Brain microvascular endothelial cell (primary cell): ENCODE measurements at regions not wholly inside any gene's neighbourhood (a gene's known extent, or its start where the extent isn't known, plus 50 kb on each side); places are given as distances from the start of the nearest gene placed in this dataset.

Experiments used
- DNase-seq: peaks from one replicate; pipeline ENCODE4 v3.0.0-alpha.2; 2020
- H3K27ac ChIP-seq: fragments of 250-450 bp; sonication (Bioruptor Pico); 2 replicates; pipeline ENCODE4 v1.5.1; 2020; ENCODE audit warnings: mild to moderate bottlenecking, moderate library complexity
- H3K27me3 ChIP-seq: fragments of 250-450 bp; sonication (Bioruptor Pico); replicated peaks from 2 replicates; pipeline ENCODE4 v1.5.1; 2020; ENCODE audit warnings: mild to moderate bottlenecking
- H3K36me3 ChIP-seq: fragments of 250-450 bp; sonication (Bioruptor Pico); replicated peaks from 2 replicates; pipeline ENCODE4 v1.5.1; 2020; ENCODE audit warnings: mild to moderate bottlenecking
- H3K4me3 ChIP-seq: 2 replicates; pipeline ENCODE4 v1.5.1; 2011; ENCODE audit warnings: low read depth, mild to moderate bottlenecking, control low read depth, low read length, moderate library complexity
- CTCF ChIP-seq: IDR thresholded peaks from 2 replicates; pipeline ENCODE4 v1.5.1; 2011; ENCODE audit warnings: low read depth, mild to moderate bottlenecking, moderate library complexity, low read length, control low read depth, inconsistent platforms; ENCODE audit errors: missing control alignments
- in situ Hi-C: cut with HindIII; loops from 2 replicates; pipeline ENCODE4 v1.10.0; 2017; ENCODE audit warnings: low sequenced_read_pairs, low pct_ligation_motif_present

DNA sequence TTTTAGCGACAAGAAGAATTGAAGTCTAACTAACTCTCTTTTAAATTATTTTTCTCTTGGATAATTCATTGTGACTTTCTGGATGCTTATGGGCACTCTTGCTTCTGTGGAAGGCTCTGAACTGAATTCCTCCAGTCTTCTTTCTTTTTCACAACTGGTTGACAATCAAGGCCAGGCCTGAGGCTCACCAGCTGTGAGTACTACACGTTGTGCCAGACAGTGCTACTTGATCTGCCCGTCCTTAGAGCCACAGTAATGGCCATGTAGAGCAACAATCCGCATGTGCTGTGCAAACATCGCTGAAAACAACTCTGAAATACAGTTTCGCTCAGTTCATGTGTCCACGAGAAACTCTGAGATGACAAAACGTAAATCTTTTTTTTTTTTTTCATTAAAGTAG lies 1336.3 kb upstream of the AGA start:
- no peak for TF ChIP-seq CTCF
- in situ Hi-C loops, result no loop called here
- Histone ChIP-seq H3K4me3 (no peak overlapping the region), H3K36me3 (no peaks in the 10 kb centered on the region), H3K27me3 (no peaks in the 10 kb centered on the region), H3K27ac (no peak overlapping the region)
- DNase-seq, result no peak

DNA sequence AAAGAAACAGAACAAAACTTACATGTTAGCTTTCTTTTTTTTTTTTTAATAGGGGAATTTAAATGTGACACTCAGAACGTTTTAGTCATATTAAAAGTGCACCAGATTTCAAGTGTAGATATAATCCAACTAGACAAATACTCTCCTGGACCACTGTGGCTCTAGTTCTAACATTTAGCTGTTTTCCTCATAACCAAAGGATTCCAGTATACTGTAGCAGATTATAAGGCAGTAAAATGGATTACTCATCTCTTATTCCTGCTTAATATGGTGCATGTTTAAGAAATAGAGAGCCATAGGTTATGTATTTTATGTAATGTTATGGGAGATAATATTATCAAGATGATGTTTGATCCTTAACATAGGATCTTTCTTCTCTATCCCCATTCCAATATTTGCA lies 1339.5 kb upstream of the AGA start:
- no peak for TF ChIP-seq CTCF
- no peak overlapping the region for H3K27ac ChIP-seq
- H3K4me3 ChIP-seq, result no peak overlapping the region
- DNase-seq, result no peak
- no peaks in the 10 kb centered on the region for H3K27me3 ChIP-seq
- H3K36me3 ChIP-seq, result no peaks in the 10 kb centered on the region
- in situ Hi-C loops, result no loop called here

GRCh38 chr4:178784491-178784890 lies 1342.3 kb upstream of the AGA start:
- TF ChIP-seq CTCF, result no peak
- Histone ChIP-seq H3K27me3 (no peaks in the 10 kb centered on the region), H3K27ac (no peak overlapping the region), H3K36me3 (no peaks in the 10 kb centered on the region), H3K4me3 (no peak overlapping the region)
- no peak for DNase-seq
- in situ Hi-C loops, result no loop called here

- Histone ChIP-seq H3K27ac (no peak overlapping the region), H3K27me3 (no peaks in the 10 kb centered on the region), H3K4me3 (no peak overlapping the region), H3K36me3 (no peaks in the 10 kb centered on the region)
- no peak for DNase-seq
- TF ChIP-seq CTCF, result no peak
- in situ Hi-C loops, result no loop called here
These were observed 1347.0 kb upstream of the AGA start for GRCh38 chr4:178789279-178789678.

- DNase-seq, result no peak
- in situ Hi-C loops, result no loop called here
- Histone ChIP-seq H3K4me3 (no peak overlapping the region), H3K36me3 (no peaks in the 10 kb centered on the region), H3K27ac (no peak overlapping the region), H3K27me3 (no peaks in the 10 kb centered on the region)
- no peak for TF ChIP-seq CTCF
These were observed 1357.0 kb upstream of the AGA start for GRCh38 chr4:178799204-178799603.

DNA sequence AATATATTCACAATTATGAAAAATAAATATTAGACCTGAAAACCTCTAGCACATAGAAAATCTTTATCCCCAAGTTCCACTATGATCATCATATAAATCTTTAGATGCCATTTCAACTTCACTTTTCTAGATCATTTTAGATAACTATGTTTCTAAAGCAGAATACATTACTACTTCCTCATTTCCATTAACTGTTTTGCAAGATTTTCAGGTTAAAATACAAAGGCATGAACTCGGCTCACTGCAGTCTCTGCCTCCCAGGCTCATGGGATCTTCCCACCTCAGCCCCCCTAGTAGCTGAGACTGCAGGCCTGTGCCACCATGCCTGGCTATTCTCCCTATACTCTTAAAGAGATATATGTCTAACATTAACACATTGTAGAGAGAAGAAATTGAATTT lies 1365.9 kb upstream of the AGA start:
- no peaks in the 10 kb centered on the region for H3K27me3 ChIP-seq
- no peak overlapping the region for H3K27ac ChIP-seq
- no peak for DNase-seq
- no peak for TF ChIP-seq CTCF
- H3K4me3 ChIP-seq, result no peak overlapping the region
- H3K36me3 ChIP-seq, result no peaks in the 10 kb centered on the region
- in situ Hi-C loops, result no loop called here
